ENCODE measurements at regions not wholly inside any gene's neighbourhood (a gene's known extent, or its start where the extent isn't known, plus 50 kb on each side); places are given as distances from the start of the nearest gene placed in this dataset.

- no peak overlapping the region for H3K4me3 ChIP-seq (ENCODE audit: control insufficient read depth in 2 of 3, extremely low read depth in 1 of 3, insufficient read depth in 2 of 3, low read depth in 1 of 3, low read length in 3 of 3)
- H3K27me3 ChIP-seq (ENCODE audit: control insufficient read depth, extremely low read depth, insufficient read depth, low read length) = no peaks in the 10 kb centered on the region
- no peaks in the 10 kb centered on the region for H3K79me2 ChIP-seq (ENCODE audit: control insufficient read depth, insufficient read depth, low read length)
- no peaks in the 10 kb centered on the region for H4K20me1 ChIP-seq (ENCODE audit: control insufficient read depth, extremely low read depth, insufficient read depth, low read length)
- no peaks in the 10 kb centered on the region for H3K9me3 ChIP-seq (ENCODE audit: control insufficient read depth, low read depth, low read length)
- dilution Hi-C loops (cut with MboI; ENCODE audit: extremely low pct_ligation_motif_present, low sequenced_read_pairs) = no loop called here
- FAIRE-seq (no peak), DNase-seq (ENCODE audit: low read depth, low spot score) (no peak)
- no peak overlapping the region for H3K9ac ChIP-seq (ENCODE audit: control insufficient read depth, extremely low read depth, insufficient read depth, low read length)
- no peaks in the 10 kb centered on the region for H3K9me1 ChIP-seq (ENCODE audit: control insufficient read depth, extremely low read depth, insufficient read depth, low read length)
- no peak overlapping the region for H2AFZ ChIP-seq (ENCODE audit: control insufficient read depth, low read length)
- H3K36me3 ChIP-seq (ENCODE audit: control insufficient read depth in 2 of 2, extremely low read depth in 1 of 2, insufficient read depth in 2 of 2, low read length in 2 of 2) = no peaks in the 10 kb centered on the region
- H3K4me1 ChIP-seq (ENCODE audit: control insufficient read depth, extremely low read depth, insufficient read depth, low read length) = no peaks in the 10 kb centered on the region
- H3K4me2 ChIP-seq (ENCODE audit: control insufficient read depth, extremely low read depth, insufficient read depth, low read depth, low read length) = no peak overlapping the region
- no peak for TF ChIP-seq EZH2 (IDR thresholded peaks at IDR 0.05; ENCODE audit: low read length)
- TF ChIP-seq CTCF (optimal IDR thresholded peaks at IDR 0.05 in 1 of 3, IDR thresholded peaks at IDR 0.05 in 1 of 3, conservative IDR thresholded peaks at IDR 0.05 in 1 of 3; ENCODE audit: extremely low read depth in 1 of 3, insufficient read depth in 2 of 3, low read length in 3 of 3) = no peak
- H3K27ac ChIP-seq (ENCODE audit: control insufficient read depth, insufficient read depth, low read length) = no peak overlapping the region
Observed at GRCh38 chr6:119917186-119917585, 567.6 kb upstream of the MAN1A1 start.

GRCh38 chr6:119915971-119916370 lies 566.4 kb upstream of the MAN1A1 start:
- Histone ChIP-seq H3K9ac (ENCODE audit: control insufficient read depth, extremely low read depth, insufficient read depth, low read length) (no peak overlapping the region), H3K27me3 (ENCODE audit: control insufficient read depth, extremely low read depth, insufficient read depth, low read length) (no peaks in the 10 kb centered on the region), H3K27ac (ENCODE audit: control insufficient read depth, insufficient read depth, low read length) (no peak overlapping the region), H3K36me3 (ENCODE audit: control insufficient read depth in 2 of 2, extremely low read depth in 1 of 2, insufficient read depth in 2 of 2, low read length in 2 of 2) (no peaks in the 10 kb centered on the region), H4K20me1 (ENCODE audit: control insufficient read depth, extremely low read depth, insufficient read depth, low read length) (no peaks in the 10 kb centered on the region), H3K4me3 (ENCODE audit: control insufficient read depth in 2 of 3, extremely low read depth in 1 of 3, insufficient read depth in 2 of 3, low read depth in 1 of 3, low read length in 3 of 3) (no peak overlapping the region), H3K9me3 (ENCODE audit: control insufficient read depth, low read depth, low read length) (no peaks in the 10 kb centered on the region), H3K9me1 (ENCODE audit: control insufficient read depth, extremely low read depth, insufficient read depth, low read length) (no peaks in the 10 kb centered on the region), H3K4me1 (ENCODE audit: control insufficient read depth, extremely low read depth, insufficient read depth, low read length) (no peaks in the 10 kb centered on the region), H3K79me2 (ENCODE audit: control insufficient read depth, insufficient read depth, low read length) (no peaks in the 10 kb centered on the region), H2AFZ (ENCODE audit: control insufficient read depth, low read length) (no peak overlapping the region), H3K4me2 (ENCODE audit: control insufficient read depth, extremely low read depth, insufficient read depth, low read depth, low read length) (no peak overlapping the region)
- TF ChIP-seq CTCF (optimal IDR thresholded peaks at IDR 0.05 in 1 of 3, IDR thresholded peaks at IDR 0.05 in 1 of 3, conservative IDR thresholded peaks at IDR 0.05 in 1 of 3; ENCODE audit: extremely low read depth in 1 of 3, insufficient read depth in 2 of 3, low read length in 3 of 3) (no peak), EZH2 (IDR thresholded peaks at IDR 0.05; ENCODE audit: low read length) (no peak)
- dilution Hi-C loops (cut with MboI; ENCODE audit: extremely low pct_ligation_motif_present, low sequenced_read_pairs) = no loop called here
- DNase-seq (ENCODE audit: low read depth, low spot score) (peak; percentile 1), FAIRE-seq (no peak)

All from keratinocyte (primary cell).